GM18498 (cell line): ENCODE measurements at regions not wholly inside any gene's neighbourhood (a gene's known extent, or its start where the extent isn't known, plus 50 kb on each side); places are given as distances from the start of the nearest gene placed in this dataset.

ENCODE experiments used
- ATAC-seq: cut with Tn5 transposase; IDR thresholded peaks from one replicate; pipeline ENCODE4 v1.9.1; 2021; ENCODE audit warnings: mild to moderate bottlenecking, moderate library complexity; ENCODE audit not compliant: unreplicated experiment

- ATAC-seq = no peak
These were observed 1194.3 kb upstream of the CDH8 start for GRCh38 chr16:63230421-63231040.

- ATAC-seq = no peak
These were observed 1192.0 kb upstream of the CDH8 start for GRCh38 chr16:63228259-63228658.

GRCh38 chr16:63223851-63224250, 1187.6 kb upstream of the CDH8 start:
- ATAC-seq = no peak

- ATAC-seq = no peak
These were observed 1180.6 kb upstream of the CDH8 start for GRCh38 chr16:63216696-63217423.

GRCh38 chr16:63201851-63202250, 1165.6 kb upstream of the CDH8 start:
- no peak for ATAC-seq

- no peak for ATAC-seq
These were observed 1164.7 kb upstream of the CDH8 start for GRCh38 chr16:63200940-63201339.

- ATAC-seq = no peak
These were observed 1159.1 kb upstream of the CDH8 start for GRCh38 chr16:63195336-63195735.

- ATAC-seq = no peak
These were observed 1156.7 kb upstream of the CDH8 start for GRCh38 chr16:63192980-63193379.

- no peak for ATAC-seq
These were observed 1152.0 kb upstream of the CDH8 start for GRCh38 chr16:63188086-63188771.

GRCh38 chr16:63187638-63188037, 1151.4 kb upstream of the CDH8 start:
- ATAC-seq = no peak

GRCh38 chr16:63185235-63185780, 1149.1 kb upstream of the CDH8 start:
- ATAC-seq = no peak

GRCh38 chr16:63183743-63184142, 1147.5 kb upstream of the CDH8 start:
- ATAC-seq = no peak

- ATAC-seq = no peak
These were observed 1139.1 kb upstream of the CDH8 start for GRCh38 chr16:63175313-63175712.

- ATAC-seq = no peak
These were observed 1138.6 kb upstream of the CDH8 start for GRCh38 chr16:63174801-63175200.

GRCh38 chr16:63171545-63171944, 1135.3 kb upstream of the CDH8 start:
- no peak for ATAC-seq

- no peak for ATAC-seq
These were observed 1132.9 kb upstream of the CDH8 start for GRCh38 chr16:63169100-63169499.

- no peak for ATAC-seq
These were observed 1121.6 kb upstream of the CDH8 start for GRCh38 chr16:63157818-63158217.

GRCh38 chr16:63146251-63146650, 1110.0 kb upstream of the CDH8 start:
- no peak for ATAC-seq

GRCh38 chr16:63145411-63145810, 1109.2 kb upstream of the CDH8 start:
- no peak for ATAC-seq

GRCh38 chr16:63135069-63135468, 1098.8 kb upstream of the CDH8 start:
- no peak for ATAC-seq

GRCh38 chr16:63131503-63131902, 1095.3 kb upstream of the CDH8 start:
- ATAC-seq = no peak

GRCh38 chr16:63130942-63131341, 1094.7 kb upstream of the CDH8 start:
- no peak for ATAC-seq
